Activated CD4-positive, alpha-beta T cell treated with anti-CD3 and anti-CD28 coated beads, Interleukin-2, amount 10 ng/mL, durations not matched to agents 24 days and 14 days (primary cell): ENCODE measurements at regions not wholly inside any gene's neighbourhood (a gene's known extent, or its start where the extent isn't known, plus 50 kb on each side); places are given as distances from the start of the nearest gene placed in this dataset.

ENCODE experiments used
- DNase-seq: peaks from one replicate; pipeline ENCODE4 v3.0.0; 2022
- H3K27ac Mint-ChIP-seq: one replicate; pipeline ENCODE4 v1.8.0; 2022; ENCODE audit warnings: mild to moderate bottlenecking, mixed read lengths
- H3K27me3 Mint-ChIP-seq: one replicate; pipeline ENCODE4 v1.8.0; 2022; ENCODE audit warnings: mixed read lengths
- H3K36me3 Mint-ChIP-seq: one replicate; pipeline ENCODE4 v1.8.0; 2022; ENCODE audit warnings: low read depth, mild to moderate bottlenecking, mixed read lengths
- H3K4me1 Mint-ChIP-seq: one replicate; pipeline ENCODE4 v1.8.0; 2021; ENCODE audit warnings: mixed read lengths
- H3K4me3 Mint-ChIP-seq: one replicate; pipeline ENCODE4 v1.8.0; 2022; ENCODE audit warnings: mild to moderate bottlenecking, moderate library complexity, mixed read lengths
- H3K9me3 Mint-ChIP-seq: one replicate; pipeline ENCODE4 v1.8.0; 2021; ENCODE audit warnings: mixed read lengths
- intact Hi-C: fragments of 100-400 bp; cut with micrococcal nuclease; formaldehyde crosslinking; loops from one replicate; pipeline ENCODE4 v1.15.1; 2023

GRCh38 chr2:5507367-5507766 is 184.8 kb upstream of the SOX11 start:
- Mint-ChIP-seq H3K27ac (no peak overlapping the region), H3K27me3 (no peaks in the 10 kb centered on the region), H3K4me1 (no peaks in the 10 kb centered on the region), H3K36me3 (no peaks in the 10 kb centered on the region), H3K4me3 (no peak overlapping the region), H3K9me3 (no peaks in the 10 kb centered on the region)
- DNase-seq = no peak
- intact Hi-C loops = no loop called here

GRCh38 chr2:5509362-5509761 is 182.8 kb upstream of the SOX11 start:
- no peak overlapping the region for H3K27ac Mint-ChIP-seq
- H3K9me3 Mint-ChIP-seq = no peaks in the 10 kb centered on the region
- H3K4me3 Mint-ChIP-seq = no peak overlapping the region
- intact Hi-C loops = no loop called here
- DNase-seq = no peak
- H3K27me3 Mint-ChIP-seq = no peaks in the 10 kb centered on the region
- no peaks in the 10 kb centered on the region for H3K4me1 Mint-ChIP-seq
- H3K36me3 Mint-ChIP-seq = no peaks in the 10 kb centered on the region

GRCh38 chr2:5510082-5510481 is 182.1 kb upstream of the SOX11 start:
- H3K27ac Mint-ChIP-seq = no peak overlapping the region

GRCh38 chr2:5515693-5516092 is 176.5 kb upstream of the SOX11 start:
- no peaks in the 10 kb centered on the region for H3K9me3 Mint-ChIP-seq
- no peak overlapping the region for H3K4me3 Mint-ChIP-seq
- no peak for DNase-seq
- no peaks in the 10 kb centered on the region for H3K36me3 Mint-ChIP-seq
- no peaks in the 10 kb centered on the region for H3K27me3 Mint-ChIP-seq
- no peaks in the 10 kb centered on the region for H3K4me1 Mint-ChIP-seq
- intact Hi-C loops = no loop called here
- H3K27ac Mint-ChIP-seq = no peak overlapping the region

More at GRCh38 chr2:5510082-5510481, 182.1 kb upstream of the SOX11 start:
- DNase-seq = no peak
- Mint-ChIP-seq H3K27me3 (no peaks in the 10 kb centered on the region), H3K4me1 (no peaks in the 10 kb centered on the region), H3K36me3 (no peaks in the 10 kb centered on the region), H3K9me3 (no peaks in the 10 kb centered on the region), H3K4me3 (no peak overlapping the region)
- intact Hi-C loops = no loop called here

- Mint-ChIP-seq H3K27ac (no peak overlapping the region), H3K4me3 (no peak overlapping the region), H3K27me3 (no peaks in the 10 kb centered on the region), H3K9me3 (no peaks in the 10 kb centered on the region), H3K36me3 (no peaks in the 10 kb centered on the region), H3K4me1 (no peaks in the 10 kb centered on the region)
- intact Hi-C loops = no loop called here
- no peak for DNase-seq
These were observed 172.9 kb upstream of the SOX11 start for GRCh38 chr2:5519286-5519685.

- no peak overlapping the region for H3K4me3 Mint-ChIP-seq
- H3K27ac Mint-ChIP-seq = no peak overlapping the region
- no peaks in the 10 kb centered on the region for H3K27me3 Mint-ChIP-seq
- H3K9me3 Mint-ChIP-seq = no peaks in the 10 kb centered on the region
- no peaks in the 10 kb centered on the region for H3K4me1 Mint-ChIP-seq
- H3K36me3 Mint-ChIP-seq = no peaks in the 10 kb centered on the region
- intact Hi-C loops = no loop called here
- no peak for DNase-seq
These were observed 171.7 kb upstream of the SOX11 start for GRCh38 chr2:5520463-5520972.

- intact Hi-C loops = no loop called here
These were observed 170.7 kb upstream of the SOX11 start for GRCh38 chr2:5521461-5521860.

GRCh38 chr2:5524551-5524950 is 167.6 kb upstream of the SOX11 start:
- no peaks in the 10 kb centered on the region for H3K4me1 Mint-ChIP-seq
- no peak overlapping the region for H3K4me3 Mint-ChIP-seq
- no peaks in the 10 kb centered on the region for H3K27me3 Mint-ChIP-seq
- H3K9me3 Mint-ChIP-seq = no peaks in the 10 kb centered on the region
- intact Hi-C loops = no loop called here
- H3K27ac Mint-ChIP-seq = no peak overlapping the region
- no peak for DNase-seq
- H3K36me3 Mint-ChIP-seq = no peaks in the 10 kb centered on the region

More at GRCh38 chr2:5521461-5521860, 170.7 kb upstream of the SOX11 start:
- H3K4me1 Mint-ChIP-seq = no peaks in the 10 kb centered on the region
- H3K36me3 Mint-ChIP-seq = no peaks in the 10 kb centered on the region
- no peaks in the 10 kb centered on the region for H3K9me3 Mint-ChIP-seq
- no peak overlapping the region for H3K27ac Mint-ChIP-seq
- H3K4me3 Mint-ChIP-seq = no peak overlapping the region
- no peak for DNase-seq
- no peaks in the 10 kb centered on the region for H3K27me3 Mint-ChIP-seq

- no peak for DNase-seq
- no peaks in the 10 kb centered on the region for H3K9me3 Mint-ChIP-seq
- no peak overlapping the region for H3K4me3 Mint-ChIP-seq
- no peak overlapping the region for H3K27ac Mint-ChIP-seq
- no peaks in the 10 kb centered on the region for H3K27me3 Mint-ChIP-seq
- intact Hi-C loops = no loop called here
- H3K36me3 Mint-ChIP-seq = no peaks in the 10 kb centered on the region
- H3K4me1 Mint-ChIP-seq = no peaks in the 10 kb centered on the region
These were observed 163.5 kb upstream of the SOX11 start for GRCh38 chr2:5528706-5529105.

GRCh38 chr2:5530011-5530696 is 162.0 kb upstream of the SOX11 start:
- intact Hi-C loops = no loop called here
- no peaks in the 10 kb centered on the region for H3K27me3 Mint-ChIP-seq
- no peaks in the 10 kb centered on the region for H3K9me3 Mint-ChIP-seq
- H3K4me1 Mint-ChIP-seq = no peaks in the 10 kb centered on the region
- no peaks in the 10 kb centered on the region for H3K36me3 Mint-ChIP-seq
- no peak for DNase-seq
- H3K4me3 Mint-ChIP-seq = no peak overlapping the region
- H3K27ac Mint-ChIP-seq = no peak overlapping the region

GRCh38 chr2:5535301-5535700 is 156.9 kb upstream of the SOX11 start:
- H3K9me3 Mint-ChIP-seq = no peaks in the 10 kb centered on the region
- intact Hi-C loops = no loop called here

GRCh38 chr2:5537180-5537688 is 154.9 kb upstream of the SOX11 start:
- H3K27me3 Mint-ChIP-seq = no peaks in the 10 kb centered on the region
- H3K4me3 Mint-ChIP-seq = no peak overlapping the region
- H3K9me3 Mint-ChIP-seq = no peaks in the 10 kb centered on the region
- no peak overlapping the region for H3K27ac Mint-ChIP-seq
- intact Hi-C loops = no loop called here
- no peaks in the 10 kb centered on the region for H3K4me1 Mint-ChIP-seq
- no peaks in the 10 kb centered on the region for H3K36me3 Mint-ChIP-seq
- no peak for DNase-seq

More at GRCh38 chr2:5535301-5535700, 156.9 kb upstream of the SOX11 start:
- no peaks in the 10 kb centered on the region for H3K36me3 Mint-ChIP-seq
- H3K27ac Mint-ChIP-seq = no peak overlapping the region
- H3K4me1 Mint-ChIP-seq = no peaks in the 10 kb centered on the region
- H3K27me3 Mint-ChIP-seq = no peaks in the 10 kb centered on the region
- no peak for DNase-seq
- no peak overlapping the region for H3K4me3 Mint-ChIP-seq

GRCh38 chr2:5538313-5538712 is 153.9 kb upstream of the SOX11 start:
- H3K4me1 Mint-ChIP-seq = no peaks in the 10 kb centered on the region
- H3K27ac Mint-ChIP-seq = no peak overlapping the region
- peaks cover under 1% of the 10 kb centered on the region for H3K9me3 Mint-ChIP-seq
- no peaks in the 10 kb centered on the region for H3K36me3 Mint-ChIP-seq
- intact Hi-C loops = no loop called here
- H3K4me3 Mint-ChIP-seq = no peak overlapping the region
- DNase-seq = no peak
- no peaks in the 10 kb centered on the region for H3K27me3 Mint-ChIP-seq

- H3K27ac Mint-ChIP-seq = no peak overlapping the region
- H3K27me3 Mint-ChIP-seq = no peaks in the 10 kb centered on the region
- DNase-seq = no peak
- no peaks in the 10 kb centered on the region for H3K36me3 Mint-ChIP-seq
- intact Hi-C loops = no loop called here
- no peaks in the 10 kb centered on the region for H3K4me1 Mint-ChIP-seq
- peaks cover 5% of the 10 kb centered on the region for H3K9me3 Mint-ChIP-seq
- no peak overlapping the region for H3K4me3 Mint-ChIP-seq
These were observed 153.4 kb upstream of the SOX11 start for GRCh38 chr2:5538772-5539171.
